Astrocyte of the spinal cord (primary cell): ENCODE measurements at regions not wholly inside any gene's neighbourhood (a gene's known extent, or its start where the extent isn't known, plus 50 kb on each side); places are given as distances from the start of the nearest gene placed in this dataset.

ENCODE experiments used
- DNase-seq: peaks from one replicate; pipeline ENCODE4 v3.0.0; 2011; ENCODE audit warnings: low read depth, low spot score
- H3K4me3 ChIP-seq: 2 replicates; pipeline ENCODE4 v1.5.1; 2011; ENCODE audit warnings: low read depth, mild to moderate bottlenecking, low read length, moderate library complexity
- in situ Hi-C: cut with HindIII; loops from 2 replicates; pipeline ENCODE4 v1.10.0; 2017; ENCODE audit warnings: low sequenced_read_pairs
- TF ChIP-seq, protein P1 (sequence below): IDR thresholded peaks from 2 replicates; pipeline ENCODE4 v1.5.1; 2012; ENCODE audit warnings: low read depth, mild to moderate bottlenecking, low read length, inconsistent platforms

DNA sequence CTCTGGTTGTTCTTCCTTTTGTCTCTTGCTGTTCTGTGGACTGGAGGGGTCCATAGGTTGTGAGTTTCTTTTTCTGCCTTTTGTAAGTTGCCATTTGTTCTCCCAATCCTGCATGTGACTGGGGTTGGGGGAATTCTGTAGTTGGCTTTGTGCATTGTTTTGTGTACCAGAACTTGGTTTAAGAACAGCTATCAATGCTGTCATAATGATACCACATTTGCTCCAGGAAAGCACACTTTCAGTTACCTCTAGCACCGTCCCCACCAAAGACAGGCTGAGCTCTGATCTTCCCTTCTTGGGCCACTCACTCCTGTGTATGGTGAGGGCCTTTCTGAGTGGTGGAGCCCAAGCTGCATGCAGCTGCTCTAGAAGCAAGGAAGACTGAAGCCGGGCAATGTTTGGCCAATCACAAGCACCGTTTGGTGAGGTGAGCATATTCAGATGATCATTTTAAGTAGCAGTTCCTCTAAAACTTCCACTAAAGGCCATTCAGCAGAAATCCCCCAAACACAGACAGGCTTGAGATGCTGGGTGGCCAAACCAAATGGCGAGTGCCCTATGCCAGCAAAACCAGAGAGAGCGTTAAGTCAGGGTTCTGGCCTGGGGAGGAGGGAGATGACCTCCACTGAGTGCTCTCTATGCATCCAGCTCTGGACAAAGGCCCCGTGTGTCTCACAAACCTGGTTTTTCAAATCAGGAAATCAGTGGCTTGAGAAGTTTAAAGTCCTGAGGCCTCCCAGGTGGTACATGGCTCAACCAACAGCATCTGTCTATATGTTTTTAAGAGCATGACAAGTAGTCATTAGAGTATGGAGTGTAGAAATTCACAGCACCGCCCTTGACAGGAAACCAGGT, 120.7 kb upstream of the SPATA13 start:
- H3K4me3 ChIP-seq: no peak overlapping the region
- TF ChIP-seq, protein P1, sequence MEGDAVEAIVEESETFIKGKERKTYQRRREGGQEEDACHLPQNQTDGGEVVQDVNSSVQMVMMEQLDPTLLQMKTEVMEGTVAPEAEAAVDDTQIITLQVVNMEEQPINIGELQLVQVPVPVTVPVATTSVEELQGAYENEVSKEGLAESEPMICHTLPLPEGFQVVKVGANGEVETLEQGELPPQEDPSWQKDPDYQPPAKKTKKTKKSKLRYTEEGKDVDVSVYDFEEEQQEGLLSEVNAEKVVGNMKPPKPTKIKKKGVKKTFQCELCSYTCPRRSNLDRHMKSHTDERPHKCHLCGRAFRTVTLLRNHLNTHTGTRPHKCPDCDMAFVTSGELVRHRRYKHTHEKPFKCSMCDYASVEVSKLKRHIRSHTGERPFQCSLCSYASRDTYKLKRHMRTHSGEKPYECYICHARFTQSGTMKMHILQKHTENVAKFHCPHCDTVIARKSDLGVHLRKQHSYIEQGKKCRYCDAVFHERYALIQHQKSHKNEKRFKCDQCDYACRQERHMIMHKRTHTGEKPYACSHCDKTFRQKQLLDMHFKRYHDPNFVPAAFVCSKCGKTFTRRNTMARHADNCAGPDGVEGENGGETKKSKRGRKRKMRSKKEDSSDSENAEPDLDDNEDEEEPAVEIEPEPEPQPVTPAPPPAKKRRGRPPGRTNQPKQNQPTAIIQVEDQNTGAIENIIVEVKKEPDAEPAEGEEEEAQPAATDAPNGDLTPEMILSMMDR: no peak
- in situ Hi-C loops: no loop called here
- no peak for DNase-seq

DNA sequence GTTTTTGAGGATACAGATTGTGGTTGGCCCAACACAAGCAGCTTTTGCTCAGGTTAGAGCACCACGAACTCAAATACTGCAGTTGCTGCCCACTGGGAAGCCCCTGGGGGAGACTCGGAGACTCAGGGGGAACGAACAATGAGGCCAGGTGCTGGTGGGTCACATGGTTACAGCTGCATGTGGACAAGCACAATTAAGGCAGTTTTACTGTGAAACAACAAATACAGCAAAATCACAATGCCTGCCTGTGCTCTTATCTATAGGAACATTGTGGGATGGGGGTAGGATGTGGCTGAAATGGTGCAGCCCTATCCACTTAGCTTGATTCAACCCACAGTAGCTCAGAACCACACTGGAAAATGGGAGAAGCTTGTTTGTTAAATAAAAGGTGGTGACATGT, 119.7 kb upstream of the SPATA13 start:
- TF ChIP-seq, protein P1: no peak
- in situ Hi-C loops: no loop called here
- no peak for DNase-seq
- H3K4me3 ChIP-seq: no peak overlapping the region

DNA sequence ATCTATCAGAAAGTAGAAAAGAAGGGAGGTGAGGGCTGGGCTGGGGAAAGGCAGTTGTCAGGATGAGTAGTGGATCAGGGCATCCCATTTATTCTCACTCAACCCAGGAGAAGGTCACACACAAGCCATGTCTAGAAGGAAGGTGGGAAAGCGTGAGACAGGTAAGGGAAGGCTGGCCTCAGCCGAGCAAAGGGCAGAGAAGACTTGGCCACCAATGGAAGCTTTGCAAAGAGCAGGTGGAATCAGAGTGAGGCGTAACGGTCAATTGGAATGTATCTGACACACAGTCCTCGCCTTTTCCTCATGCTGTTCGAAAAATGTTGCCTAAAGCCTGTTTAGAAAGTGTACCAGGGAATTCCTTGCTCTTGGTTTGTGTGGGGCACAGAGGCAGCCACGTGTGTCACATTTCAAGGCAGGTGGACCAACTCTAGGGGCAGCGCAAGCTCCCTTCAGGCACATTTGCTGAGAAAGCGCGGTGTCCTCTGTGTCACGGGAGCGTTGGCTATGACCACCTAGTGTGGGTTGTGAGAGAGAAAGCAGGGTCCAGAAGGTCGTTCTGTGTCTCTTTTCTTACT, 118.8 kb upstream of the SPATA13 start:
- no peak for DNase-seq
- H3K4me3 ChIP-seq: no peak overlapping the region
- in situ Hi-C loops: no loop called here
- TF ChIP-seq, protein P1: no peak

DNA sequence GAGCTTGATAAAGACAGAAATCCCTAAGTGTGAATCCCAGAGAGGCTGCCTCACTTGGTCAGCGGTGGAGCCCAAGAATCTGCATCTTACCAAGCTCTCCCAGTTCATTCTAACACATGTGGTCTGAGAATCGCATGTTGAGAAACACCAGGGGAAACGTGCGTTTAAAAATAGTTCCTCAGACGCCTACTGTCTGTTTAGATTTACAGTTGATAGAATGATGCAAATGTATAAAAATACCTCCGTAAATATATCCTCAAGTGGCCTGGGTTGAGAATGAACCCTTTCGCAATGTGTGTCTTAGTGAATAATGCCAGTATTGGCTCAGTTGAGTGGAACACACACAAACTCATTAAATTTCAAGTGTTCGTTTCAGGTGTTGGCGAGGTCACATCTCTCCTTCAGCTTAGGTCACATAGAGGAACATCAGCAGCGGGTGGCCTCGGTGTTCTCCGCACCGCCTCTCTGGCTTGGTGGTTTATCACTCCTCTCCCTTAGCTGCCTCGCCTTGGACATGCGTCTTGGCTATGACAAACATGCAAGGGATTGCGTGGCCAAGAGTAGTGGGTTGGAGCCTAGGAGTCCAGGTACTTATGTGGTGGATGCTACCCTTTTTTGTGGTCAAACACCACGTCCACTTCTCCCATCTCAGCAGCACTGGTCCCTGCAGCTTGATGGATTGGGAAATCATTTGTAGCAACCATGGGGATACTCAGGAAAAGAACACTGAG, 117.6 kb upstream of the SPATA13 start:
- DNase-seq: no peak
- in situ Hi-C loops: no loop called here
- TF ChIP-seq, protein P1: no peak
- H3K4me3 ChIP-seq: no peak overlapping the region

DNA sequence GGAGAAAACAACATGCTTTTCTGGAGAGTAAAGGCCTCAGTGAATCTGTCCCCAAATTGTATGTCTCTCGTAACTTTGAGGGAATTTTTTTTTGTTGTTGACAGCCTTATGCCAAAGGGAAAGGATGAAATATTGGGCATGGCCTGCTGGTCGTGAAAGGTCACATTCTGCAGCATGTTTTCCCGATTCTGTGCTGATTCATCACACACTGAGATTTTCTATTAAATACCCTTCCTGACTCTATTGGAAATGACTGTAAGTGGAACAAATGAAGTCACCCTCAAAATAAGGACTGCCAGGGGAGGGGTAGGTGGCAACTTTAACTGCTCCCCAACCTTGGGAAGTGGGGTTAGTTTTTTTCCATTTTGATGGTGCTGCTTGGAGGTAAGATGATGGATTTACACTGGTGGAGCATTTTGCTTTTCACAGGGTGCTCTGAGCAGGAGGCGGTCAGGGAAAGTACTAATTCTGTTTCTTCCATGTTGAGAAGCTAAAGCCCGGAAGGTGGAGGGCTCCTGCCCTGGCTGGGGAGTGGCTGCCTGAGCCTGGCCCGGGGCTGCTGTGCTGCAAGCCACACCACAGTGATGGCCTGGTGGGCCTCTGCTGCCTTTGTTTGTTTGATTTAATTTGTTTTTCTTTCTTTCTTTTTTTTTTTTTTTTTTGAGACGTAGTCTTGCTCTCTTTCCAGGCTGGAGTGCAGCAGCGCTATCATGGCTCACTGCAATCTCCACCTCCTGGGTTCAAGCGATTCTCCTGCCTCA, 116.8 kb upstream of the SPATA13 start:
- no peak for DNase-seq
- no peak overlapping the region for H3K4me3 ChIP-seq
- in situ Hi-C loops: no loop called here
- TF ChIP-seq, protein P1: no peak

DNA sequence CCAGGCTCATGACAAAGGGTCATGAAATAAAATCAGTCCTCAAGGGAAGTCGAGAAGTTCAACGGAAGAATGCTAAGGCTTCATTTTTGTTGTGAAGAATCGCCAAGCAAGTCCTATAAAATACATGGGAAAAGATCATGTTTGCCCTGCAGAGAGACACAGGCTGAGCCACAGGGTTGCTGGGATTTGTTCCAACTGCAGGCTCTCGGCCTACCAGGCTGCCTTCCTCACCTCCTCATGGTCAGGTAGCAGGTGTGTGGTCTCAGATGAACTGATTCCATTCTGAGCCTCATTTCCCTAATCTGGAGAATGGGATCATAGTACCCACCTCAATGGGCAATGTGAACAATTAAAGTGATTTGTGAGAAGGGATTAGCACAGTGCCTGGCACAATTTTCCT, 114.9 kb upstream of the SPATA13 start:
- TF ChIP-seq, protein P1: no peak
- no peak for DNase-seq
- in situ Hi-C loops: no loop called here
- no peak overlapping the region for H3K4me3 ChIP-seq
